ENCODE measurements at regions not wholly inside any gene's neighbourhood (a gene's known extent, or its start where the extent isn't known, plus 50 kb on each side); places are given as distances from the start of the nearest gene placed in this dataset.
A peak's percentile ranks its signal among the peaks of the same experiment; 100 is the strongest.

DNA sequence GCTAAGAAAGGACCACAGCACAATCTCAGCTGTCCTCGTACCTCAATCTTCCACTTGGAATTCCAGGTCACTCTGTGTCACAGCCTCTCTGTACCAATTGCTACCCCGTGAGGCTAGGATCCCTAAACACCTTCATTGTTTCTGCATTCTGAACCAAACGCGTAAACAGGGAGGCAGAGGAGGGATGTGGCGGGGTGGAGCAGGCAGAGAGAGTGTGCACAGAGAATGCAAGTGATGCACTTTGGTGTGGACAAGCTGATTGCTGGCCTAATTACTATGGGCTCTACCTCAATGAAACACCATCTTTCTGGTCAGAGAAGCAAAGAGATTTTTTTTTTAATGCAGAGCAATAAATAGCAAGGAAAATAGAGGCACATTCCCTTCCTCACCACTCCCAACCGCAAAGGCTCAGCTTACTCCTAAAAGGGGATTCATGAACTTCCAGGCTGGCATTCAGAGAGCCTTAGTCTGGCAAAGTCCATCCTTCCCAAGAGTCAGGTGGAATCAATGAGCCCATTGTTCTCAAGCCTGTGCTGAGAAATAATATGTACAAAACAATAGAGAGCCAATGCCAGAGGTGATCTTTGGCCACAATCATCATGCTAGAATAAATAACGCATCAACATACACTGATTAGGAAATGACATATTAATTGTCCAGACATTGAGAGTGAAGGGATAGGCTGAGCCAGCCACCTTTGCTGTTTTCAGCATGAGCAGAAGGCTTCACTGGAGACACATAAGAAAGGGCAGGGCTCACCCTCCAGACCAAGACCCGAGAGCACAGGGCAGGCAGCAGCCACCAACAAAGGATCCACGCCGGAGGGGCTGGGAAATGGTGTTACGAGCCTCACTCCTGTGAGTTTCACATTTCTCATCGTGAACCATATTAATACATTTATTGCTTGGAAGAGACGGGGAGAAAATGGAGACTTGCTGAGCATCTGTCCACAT lies 278.8 kb downstream of the ENC1 start:
- H3K27me3 Mint-ChIP-seq (ENCODE audit: insufficient read depth, low read depth, poor library complexity): peaks cover 4% of the 10 kb centered on the region
- H3K27ac ChIP-seq (ENCODE audit: low read depth): no peak overlapping the region
- H3K9me3 Mint-ChIP-seq: no peaks in the 10 kb centered on the region; the same call in 2 of the 3 replicates
- H3K4me2 ChIP-seq: no peak overlapping the region
- no peaks in the 10 kb centered on the region for H3K27me3 ChIP-seq (ENCODE audit: insufficient read depth)
- no peaks in the 10 kb centered on the region for H3K4me1 Mint-ChIP-seq
- H3K4me3 Mint-ChIP-seq: no peak overlapping the region
- H3K36me3 Mint-ChIP-seq (ENCODE audit: low read depth): no peaks in the 10 kb centered on the region
- no peak overlapping the region for H3K27ac Mint-ChIP-seq
- H3K4me1 ChIP-seq (ENCODE audit: insufficient read depth): no peaks in the 10 kb centered on the region
- TF ChIP-seq, protein P1, sequence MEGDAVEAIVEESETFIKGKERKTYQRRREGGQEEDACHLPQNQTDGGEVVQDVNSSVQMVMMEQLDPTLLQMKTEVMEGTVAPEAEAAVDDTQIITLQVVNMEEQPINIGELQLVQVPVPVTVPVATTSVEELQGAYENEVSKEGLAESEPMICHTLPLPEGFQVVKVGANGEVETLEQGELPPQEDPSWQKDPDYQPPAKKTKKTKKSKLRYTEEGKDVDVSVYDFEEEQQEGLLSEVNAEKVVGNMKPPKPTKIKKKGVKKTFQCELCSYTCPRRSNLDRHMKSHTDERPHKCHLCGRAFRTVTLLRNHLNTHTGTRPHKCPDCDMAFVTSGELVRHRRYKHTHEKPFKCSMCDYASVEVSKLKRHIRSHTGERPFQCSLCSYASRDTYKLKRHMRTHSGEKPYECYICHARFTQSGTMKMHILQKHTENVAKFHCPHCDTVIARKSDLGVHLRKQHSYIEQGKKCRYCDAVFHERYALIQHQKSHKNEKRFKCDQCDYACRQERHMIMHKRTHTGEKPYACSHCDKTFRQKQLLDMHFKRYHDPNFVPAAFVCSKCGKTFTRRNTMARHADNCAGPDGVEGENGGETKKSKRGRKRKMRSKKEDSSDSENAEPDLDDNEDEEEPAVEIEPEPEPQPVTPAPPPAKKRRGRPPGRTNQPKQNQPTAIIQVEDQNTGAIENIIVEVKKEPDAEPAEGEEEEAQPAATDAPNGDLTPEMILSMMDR (conservative IDR thresholded peaks at IDR 0.05; ENCODE audit: low read depth in 2 of 2): no peak
- TF ChIP-seq, protein P2, sequence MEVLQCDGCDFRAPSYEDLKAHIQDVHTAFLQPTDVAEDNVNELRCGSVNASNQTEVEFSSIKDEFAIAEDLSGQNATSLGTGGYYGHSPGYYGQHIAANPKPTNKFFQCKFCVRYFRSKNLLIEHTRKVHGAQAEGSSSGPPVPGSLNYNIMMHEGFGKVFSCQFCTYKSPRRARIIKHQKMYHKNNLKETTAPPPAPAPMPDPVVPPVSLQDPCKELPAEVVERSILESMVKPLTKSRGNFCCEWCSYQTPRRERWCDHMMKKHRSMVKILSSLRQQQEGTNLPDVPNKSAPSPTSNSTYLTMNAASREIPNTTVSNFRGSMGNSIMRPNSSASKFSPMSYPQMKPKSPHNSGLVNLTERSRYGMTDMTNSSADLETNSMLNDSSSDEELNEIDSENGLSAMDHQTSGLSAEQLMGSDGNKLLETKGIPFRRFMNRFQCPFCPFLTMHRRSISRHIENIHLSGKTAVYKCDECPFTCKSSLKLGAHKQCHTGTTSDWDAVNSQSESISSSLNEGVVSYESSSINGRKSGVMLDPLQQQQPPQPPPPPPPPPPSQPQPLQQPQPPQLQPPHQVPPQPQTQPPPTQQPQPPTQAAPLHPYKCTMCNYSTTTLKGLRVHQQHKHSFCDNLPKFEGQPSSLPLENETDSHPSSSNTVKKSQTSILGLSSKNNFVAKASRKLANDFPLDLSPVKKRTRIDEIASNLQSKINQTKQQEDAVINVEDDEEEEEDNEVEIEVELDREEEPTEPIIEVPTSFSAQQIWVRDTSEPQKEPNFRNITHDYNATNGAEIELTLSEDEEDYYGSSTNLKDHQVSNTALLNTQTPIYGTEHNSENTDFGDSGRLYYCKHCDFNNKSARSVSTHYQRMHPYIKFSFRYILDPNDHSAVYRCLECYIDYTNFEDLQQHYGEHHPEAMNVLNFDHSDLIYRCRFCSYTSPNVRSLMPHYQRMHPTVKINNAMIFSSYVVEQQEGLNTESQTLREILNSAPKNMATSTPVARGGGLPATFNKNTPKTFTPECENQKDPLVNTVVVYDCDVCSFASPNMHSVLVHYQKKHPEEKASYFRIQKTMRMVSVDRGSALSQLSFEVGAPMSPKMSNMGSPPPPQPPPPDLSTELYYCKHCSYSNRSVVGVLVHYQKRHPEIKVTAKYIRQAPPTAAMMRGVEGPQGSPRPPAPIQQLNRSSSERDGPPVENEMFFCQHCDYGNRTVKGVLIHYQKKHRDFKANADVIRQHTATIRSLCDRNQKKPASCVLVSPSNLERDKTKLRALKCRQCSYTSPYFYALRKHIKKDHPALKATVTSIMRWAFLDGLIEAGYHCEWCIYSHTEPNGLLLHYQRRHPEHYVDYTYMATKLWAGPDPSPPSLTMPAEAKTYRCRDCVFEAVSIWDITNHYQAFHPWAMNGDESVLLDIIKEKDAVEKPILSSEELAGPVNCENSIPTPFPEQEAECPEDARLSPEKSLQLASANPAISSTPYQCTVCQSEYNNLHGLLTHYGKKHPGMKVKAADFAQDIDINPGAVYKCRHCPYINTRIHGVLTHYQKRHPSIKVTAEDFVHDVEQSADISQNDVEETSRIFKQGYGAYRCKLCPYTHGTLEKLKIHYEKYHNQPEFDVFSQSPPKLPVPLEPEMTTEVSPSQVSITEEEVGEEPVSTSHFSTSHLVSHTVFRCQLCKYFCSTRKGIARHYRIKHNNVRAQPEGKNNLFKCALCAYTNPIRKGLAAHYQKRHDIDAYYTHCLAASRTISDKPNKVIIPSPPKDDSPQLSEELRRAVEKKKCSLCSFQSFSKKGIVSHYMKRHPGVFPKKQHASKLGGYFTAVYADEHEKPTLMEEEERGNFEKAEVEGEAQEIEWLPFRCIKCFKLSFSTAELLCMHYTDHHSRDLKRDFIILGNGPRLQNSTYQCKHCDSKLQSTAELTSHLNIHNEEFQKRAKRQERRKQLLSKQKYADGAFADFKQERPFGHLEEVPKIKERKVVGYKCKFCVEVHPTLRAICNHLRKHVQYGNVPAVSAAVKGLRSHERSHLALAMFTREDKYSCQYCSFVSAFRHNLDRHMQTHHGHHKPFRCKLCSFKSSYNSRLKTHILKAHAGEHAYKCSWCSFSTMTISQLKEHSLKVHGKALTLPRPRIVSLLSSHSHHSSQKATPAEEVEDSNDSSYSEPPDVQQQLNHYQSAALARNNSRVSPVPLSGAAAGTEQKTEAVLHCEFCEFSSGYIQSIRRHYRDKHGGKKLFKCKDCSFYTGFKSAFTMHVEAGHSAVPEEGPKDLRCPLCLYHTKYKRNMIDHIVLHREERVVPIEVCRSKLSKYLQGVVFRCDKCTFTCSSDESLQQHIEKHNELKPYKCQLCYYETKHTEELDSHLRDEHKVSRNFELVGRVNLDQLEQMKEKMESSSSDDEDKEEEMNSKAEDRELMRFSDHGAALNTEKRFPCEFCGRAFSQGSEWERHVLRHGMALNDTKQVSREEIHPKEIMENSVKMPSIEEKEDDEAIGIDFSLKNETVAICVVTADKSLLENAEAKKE (CRISPR knock-in tag; IDR thresholded peaks at IDR 0.05): no peak
- TF ChIP-seq STAT1 (IDR thresholded peaks at IDR 0.05; ENCODE audit: unreplicated experiment): no peak
- no peak for TF ChIP-seq EZH2phosphoT487 (IDR thresholded peaks at IDR 0.05; ENCODE audit: unreplicated experiment)
- no peak for TF ChIP-seq CREB1 (CRISPR knock-in tag; IDR thresholded peaks at IDR 0.05; ENCODE audit: low read depth)
- no peak for TF ChIP-seq EZH2 (IDR thresholded peaks at IDR 0.05; ENCODE audit: low read depth, unreplicated experiment)
- TF ChIP-seq JUNB (IDR thresholded peaks at IDR 0.05; ENCODE audit: unreplicated experiment): no peak
- no peak for TF ChIP-seq ZNF114 (CRISPR knock-in tag; IDR thresholded peaks at IDR 0.05)
- no peak for TF ChIP-seq ZNF331 (CRISPR knock-in tag; IDR thresholded peaks at IDR 0.05; ENCODE audit: low read depth)
- TF ChIP-seq NANOG (IDR thresholded peaks at IDR 0.05; ENCODE audit: borderline replicate concordance): no peak
- no peak for TF ChIP-seq POLR2AphosphoS5 (IDR thresholded peaks at IDR 0.05; ENCODE audit: low read depth)
- TF ChIP-seq, protein P3, sequence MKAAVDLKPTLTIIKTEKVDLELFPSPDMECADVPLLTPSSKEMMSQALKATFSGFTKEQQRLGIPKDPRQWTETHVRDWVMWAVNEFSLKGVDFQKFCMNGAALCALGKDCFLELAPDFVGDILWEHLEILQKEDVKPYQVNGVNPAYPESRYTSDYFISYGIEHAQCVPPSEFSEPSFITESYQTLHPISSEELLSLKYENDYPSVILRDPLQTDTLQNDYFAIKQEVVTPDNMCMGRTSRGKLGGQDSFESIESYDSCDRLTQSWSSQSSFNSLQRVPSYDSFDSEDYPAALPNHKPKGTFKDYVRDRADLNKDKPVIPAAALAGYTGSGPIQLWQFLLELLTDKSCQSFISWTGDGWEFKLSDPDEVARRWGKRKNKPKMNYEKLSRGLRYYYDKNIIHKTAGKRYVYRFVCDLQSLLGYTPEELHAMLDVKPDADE (IDR thresholded peaks at IDR 0.05): no peak
- TF ChIP-seq, protein P4, sequence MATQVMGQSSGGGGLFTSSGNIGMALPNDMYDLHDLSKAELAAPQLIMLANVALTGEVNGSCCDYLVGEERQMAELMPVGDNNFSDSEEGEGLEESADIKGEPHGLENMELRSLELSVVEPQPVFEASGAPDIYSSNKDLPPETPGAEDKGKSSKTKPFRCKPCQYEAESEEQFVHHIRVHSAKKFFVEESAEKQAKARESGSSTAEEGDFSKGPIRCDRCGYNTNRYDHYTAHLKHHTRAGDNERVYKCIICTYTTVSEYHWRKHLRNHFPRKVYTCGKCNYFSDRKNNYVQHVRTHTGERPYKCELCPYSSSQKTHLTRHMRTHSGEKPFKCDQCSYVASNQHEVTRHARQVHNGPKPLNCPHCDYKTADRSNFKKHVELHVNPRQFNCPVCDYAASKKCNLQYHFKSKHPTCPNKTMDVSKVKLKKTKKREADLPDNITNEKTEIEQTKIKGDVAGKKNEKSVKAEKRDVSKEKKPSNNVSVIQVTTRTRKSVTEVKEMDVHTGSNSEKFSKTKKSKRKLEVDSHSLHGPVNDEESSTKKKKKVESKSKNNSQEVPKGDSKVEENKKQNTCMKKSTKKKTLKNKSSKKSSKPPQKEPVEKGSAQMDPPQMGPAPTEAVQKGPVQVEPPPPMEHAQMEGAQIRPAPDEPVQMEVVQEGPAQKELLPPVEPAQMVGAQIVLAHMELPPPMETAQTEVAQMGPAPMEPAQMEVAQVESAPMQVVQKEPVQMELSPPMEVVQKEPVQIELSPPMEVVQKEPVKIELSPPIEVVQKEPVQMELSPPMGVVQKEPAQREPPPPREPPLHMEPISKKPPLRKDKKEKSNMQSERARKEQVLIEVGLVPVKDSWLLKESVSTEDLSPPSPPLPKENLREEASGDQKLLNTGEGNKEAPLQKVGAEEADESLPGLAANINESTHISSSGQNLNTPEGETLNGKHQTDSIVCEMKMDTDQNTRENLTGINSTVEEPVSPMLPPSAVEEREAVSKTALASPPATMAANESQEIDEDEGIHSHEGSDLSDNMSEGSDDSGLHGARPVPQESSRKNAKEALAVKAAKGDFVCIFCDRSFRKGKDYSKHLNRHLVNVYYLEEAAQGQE (IDR thresholded peaks at IDR 0.05; ENCODE audit: unreplicated experiment): no peak
- H4K20me1 ChIP-seq (replicated peaks; ENCODE audit: insufficient read depth): no peaks in the 10 kb centered on the region
- H3K79me2 ChIP-seq (replicated peaks; ENCODE audit: insufficient read depth): no peaks in the 10 kb centered on the region
- no peak overlapping the region for H3K4me3 ChIP-seq
- no peaks in the 10 kb centered on the region for H3K36me3 ChIP-seq (ENCODE audit: insufficient read depth)
- peaks cover 6% of the 10 kb centered on the region; the same call in 1 of the 2 replicates for H3K9me2 ChIP-seq (ENCODE audit: insufficient read depth)
- DNase-seq (ENCODE audit: low spot score): no peak
- H2AFZ ChIP-seq: 0 out of 2 replicates have a peak overlapping the region, but pooled peaks have one; percentile 52
- ATAC-seq: no peak
- H3F3A ChIP-seq (replicated peaks; ENCODE audit: low read depth): no peaks in the 10 kb centered on the region

Measured in GM23338 (cell line).